ENCODE measurements at regions not wholly inside any gene's neighbourhood (a gene's known extent, or its start where the extent isn't known, plus 50 kb on each side); places are given as distances from the start of the nearest gene placed in this dataset.

DNA sequence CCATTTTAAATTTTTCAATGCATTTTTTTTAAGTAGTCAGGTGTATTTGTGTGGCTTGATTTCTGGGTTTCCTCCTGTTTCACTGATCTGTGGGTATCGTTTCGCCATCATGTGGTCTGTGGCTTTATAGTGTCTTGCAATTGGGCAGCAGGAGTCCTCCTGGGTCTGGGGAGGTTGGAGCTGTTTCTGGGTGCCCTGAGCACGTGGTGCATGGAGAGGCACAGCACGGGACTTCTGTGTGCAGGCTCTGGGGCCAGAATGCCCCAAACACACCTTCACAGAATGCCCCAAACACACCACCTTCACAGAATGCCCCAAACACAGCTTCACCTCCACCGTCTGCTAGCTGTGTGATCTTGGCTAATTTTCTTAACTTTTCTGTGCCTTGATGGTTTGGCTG, 82.6 kb upstream of the COL5A1 start:
- Mint-ChIP-seq H3K27me3 (peaks cover 5% of the 10 kb centered on the region), H3K9me3 (peaks cover 0 to 4% (median 3%) of the 10 kb centered on the region in 7 donors), H3K27ac (no peak overlapping the region), H3K4me1 (peaks cover 0 to 5% (median 2%) of the 10 kb centered on the region in 4 donors), H3K36me3 (no peaks in the 10 kb centered on the region), H3K4me3 (no peak overlapping the region)
- H3K4me1 ChIP-seq (ENCODE audit: control insufficient read depth, insufficient read depth, low read length, poor library complexity, severe bottlenecking): no peaks in the 10 kb centered on the region
- DNase-seq: no peak
- no peaks in the 10 kb centered on the region for H3K27me3 ChIP-seq (ENCODE audit: control insufficient read depth, insufficient read depth, low read length)
- no peak overlapping the region for H3K27ac ChIP-seq (ENCODE audit: insufficient read depth, low read length, poor library complexity, severe bottlenecking)
- no peak for ATAC-seq (ENCODE audit: low read depth in 2 of 2)
- no peak overlapping the region for H3K4me3 ChIP-seq (ENCODE audit: low read depth, low read length)
- no peaks in the 10 kb centered on the region for H3K36me3 ChIP-seq (ENCODE audit: control insufficient read depth, insufficient read depth, low read length)
- H3K9me3 ChIP-seq (ENCODE audit: control insufficient read depth in 2 of 2, low read length in 2 of 2): no peaks in the 10 kb centered on the region

GRCh38 chr9:134560206-134560605, 81.4 kb upstream of the COL5A1 start:
- peaks cover 0 to 5% (median 2%) of the 10 kb centered on the region in 4 donors for H3K4me1 Mint-ChIP-seq
- Histone ChIP-seq H3K36me3 (ENCODE audit: control insufficient read depth, insufficient read depth, low read length) (no peaks in the 10 kb centered on the region), H3K27me3 (ENCODE audit: control insufficient read depth, insufficient read depth, low read length) (no peaks in the 10 kb centered on the region), H3K9me3 (ENCODE audit: control insufficient read depth in 2 of 2, low read length in 2 of 2) (no peaks in the 10 kb centered on the region), H3K4me1 (ENCODE audit: control insufficient read depth, insufficient read depth, low read length, poor library complexity, severe bottlenecking) (no peaks in the 10 kb centered on the region), H3K4me3 (ENCODE audit: low read depth, low read length) (no peak overlapping the region), H3K27ac (ENCODE audit: insufficient read depth, low read length, poor library complexity, severe bottlenecking) (no peak overlapping the region)
- H3K27me3 Mint-ChIP-seq: peaks cover 5% of the 10 kb centered on the region
- DNase-seq (no peak), ATAC-seq (ENCODE audit: low read depth in 2 of 2) (no peak)
- no peak overlapping the region for H3K27ac Mint-ChIP-seq
- no peaks in the 10 kb centered on the region for H3K36me3 Mint-ChIP-seq
- H3K9me3 Mint-ChIP-seq: peaks cover 0 to 4% (median 3%) of the 10 kb centered on the region in 7 donors
- no peak overlapping the region for H3K4me3 Mint-ChIP-seq

- peaks cover 5% of the 10 kb centered on the region for H3K27me3 Mint-ChIP-seq
- H3K4me3 ChIP-seq (ENCODE audit: low read depth, low read length): no peak overlapping the region
- H3K9me3 ChIP-seq (ENCODE audit: control insufficient read depth in 2 of 2, low read length in 2 of 2): no peaks in the 10 kb centered on the region
- H3K4me3 Mint-ChIP-seq: no peak overlapping the region
- H3K9me3 Mint-ChIP-seq: peaks cover 0 to 6% (median 3%) of the 10 kb centered on the region in 7 donors
- peaks cover 0 to 5% (median 2%) of the 10 kb centered on the region in 4 donors for H3K4me1 Mint-ChIP-seq
- no peaks in the 10 kb centered on the region for H3K36me3 ChIP-seq (ENCODE audit: control insufficient read depth, insufficient read depth, low read length)
- no peak for DNase-seq
- H3K27me3 ChIP-seq (ENCODE audit: control insufficient read depth, insufficient read depth, low read length): no peaks in the 10 kb centered on the region
- ATAC-seq (ENCODE audit: low read depth in 2 of 2): no peak
- no peaks in the 10 kb centered on the region for H3K36me3 Mint-ChIP-seq
- no peak overlapping the region for H3K27ac Mint-ChIP-seq
- H3K4me1 ChIP-seq (ENCODE audit: control insufficient read depth, insufficient read depth, low read length, poor library complexity, severe bottlenecking): no peaks in the 10 kb centered on the region
- no peak overlapping the region for H3K27ac ChIP-seq (ENCODE audit: insufficient read depth, low read length, poor library complexity, severe bottlenecking)
These were observed 80.9 kb upstream of the COL5A1 start for GRCh38 chr9:134560654-134561053.

DNA sequence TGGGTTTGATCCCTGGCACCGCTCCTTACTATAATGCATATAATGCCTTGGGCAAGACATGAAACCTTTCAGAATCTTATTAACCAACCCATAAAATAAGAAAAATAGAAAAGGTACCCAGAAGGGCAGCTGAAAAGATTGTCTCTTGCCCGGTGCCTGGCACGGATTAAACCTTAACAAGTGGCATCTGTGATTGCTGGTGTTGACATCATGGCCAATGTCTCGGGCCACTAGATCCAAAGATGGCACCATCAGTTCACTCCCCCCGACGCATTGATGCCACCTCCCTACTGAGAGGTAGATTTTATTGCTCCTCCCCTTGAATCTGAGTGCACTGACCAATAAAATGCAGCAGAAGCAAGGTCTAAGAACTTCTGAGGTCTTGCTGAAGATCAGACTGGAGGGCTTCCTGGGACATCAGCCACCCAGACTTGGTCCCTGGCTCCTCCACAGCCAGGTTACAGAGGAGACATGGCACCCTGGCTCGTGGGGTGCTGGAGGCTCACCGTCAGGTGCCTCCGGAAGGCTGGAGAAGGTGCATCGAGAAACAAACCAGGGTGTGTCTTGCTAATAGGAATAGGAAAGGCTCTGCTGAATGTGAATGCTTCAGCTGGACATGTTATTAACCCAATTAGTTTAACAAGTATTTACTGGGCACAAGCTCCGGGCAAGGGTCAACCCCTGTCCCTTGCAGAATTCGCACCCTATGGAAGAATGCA, 80.0 kb upstream of the COL5A1 start:
- Histone ChIP-seq H3K36me3 (ENCODE audit: control insufficient read depth, insufficient read depth, low read length) (no peaks in the 10 kb centered on the region), H3K4me1 (ENCODE audit: control insufficient read depth, insufficient read depth, low read length, poor library complexity, severe bottlenecking) (no peaks in the 10 kb centered on the region), H3K27ac (ENCODE audit: insufficient read depth, low read length, poor library complexity, severe bottlenecking) (no peak overlapping the region), H3K9me3 (ENCODE audit: control insufficient read depth in 2 of 2, low read length in 2 of 2) (peaks cover 0 to under 1% of the 10 kb centered on the region in 2 experiments), H3K27me3 (ENCODE audit: control insufficient read depth, insufficient read depth, low read length) (no peaks in the 10 kb centered on the region), H3K4me3 (ENCODE audit: low read depth, low read length) (no peak overlapping the region)
- peaks cover 5% of the 10 kb centered on the region for H3K27me3 Mint-ChIP-seq
- DNase-seq (no peak), ATAC-seq (ENCODE audit: low read depth in 2 of 2) (no peak)
- peaks cover 0 to 6% (median 3%) of the 10 kb centered on the region in 7 donors for H3K9me3 Mint-ChIP-seq
- H3K4me3 Mint-ChIP-seq: no peak overlapping the region
- peaks cover 0 to 5% (median 2%) of the 10 kb centered on the region in 4 donors for H3K4me1 Mint-ChIP-seq
- no peaks in the 10 kb centered on the region for H3K36me3 Mint-ChIP-seq
- no peak overlapping the region for H3K27ac Mint-ChIP-seq

- Mint-ChIP-seq H3K4me1 (peaks cover 0 to 5% (median 2%) of the 10 kb centered on the region in 4 donors), H3K36me3 (no peaks in the 10 kb centered on the region), H3K9me3 (peaks cover 0 to 8% (median 3%) of the 10 kb centered on the region in 7 donors), H3K27ac (no peak overlapping the region), H3K27me3 (peaks cover 5% of the 10 kb centered on the region), H3K4me3 (no peak overlapping the region)
- H3K9me3 ChIP-seq (ENCODE audit: control insufficient read depth in 2 of 2, low read length in 2 of 2): peaks cover 0 to 6% of the 10 kb centered on the region in 2 experiments
- no peak overlapping the region for H3K27ac ChIP-seq (ENCODE audit: insufficient read depth, low read length, poor library complexity, severe bottlenecking)
- ATAC-seq (ENCODE audit: low read depth in 2 of 2) (no peak), DNase-seq (no peak)
- H3K4me1 ChIP-seq (ENCODE audit: control insufficient read depth, insufficient read depth, low read length, poor library complexity, severe bottlenecking): no peaks in the 10 kb centered on the region
- H3K27me3 ChIP-seq (ENCODE audit: control insufficient read depth, insufficient read depth, low read length): no peaks in the 10 kb centered on the region
- H3K4me3 ChIP-seq (ENCODE audit: low read depth, low read length): no peak overlapping the region
- no peaks in the 10 kb centered on the region for H3K36me3 ChIP-seq (ENCODE audit: control insufficient read depth, insufficient read depth, low read length)
These were observed 79.3 kb upstream of the COL5A1 start for GRCh38 chr9:134562146-134562849.

- ATAC-seq (ENCODE audit: low read depth in 2 of 2): no peak
- Histone ChIP-seq H3K9me3 (ENCODE audit: control insufficient read depth in 2 of 2, low read length in 2 of 2) (peaks cover 0 to 6% of the 10 kb centered on the region in 2 experiments), H3K27ac (ENCODE audit: insufficient read depth, low read length, poor library complexity, severe bottlenecking) (no peak overlapping the region), H3K36me3 (ENCODE audit: control insufficient read depth, insufficient read depth, low read length) (no peaks in the 10 kb centered on the region), H3K4me1 (ENCODE audit: control insufficient read depth, insufficient read depth, low read length, poor library complexity, severe bottlenecking) (no peaks in the 10 kb centered on the region), H3K27me3 (ENCODE audit: control insufficient read depth, insufficient read depth, low read length) (no peaks in the 10 kb centered on the region), H3K4me3 (ENCODE audit: low read depth, low read length) (no peak overlapping the region)
- Mint-ChIP-seq H3K4me1 (peaks cover 0 to 5% (median 2%) of the 10 kb centered on the region in 4 donors), H3K4me3 (no peak overlapping the region), H3K27me3 (peaks cover 5% of the 10 kb centered on the region), H3K27ac (no peak overlapping the region), H3K36me3 (no peaks in the 10 kb centered on the region), H3K9me3 (peaks cover 0 to 10% (median 4%) of the 10 kb centered on the region in 7 donors)
- DNase-seq: no peak
These were observed 78.2 kb upstream of the COL5A1 start for GRCh38 chr9:134563397-134563796.

- ATAC-seq (ENCODE audit: low read depth in 2 of 2): no peak
- H3K27ac ChIP-seq (ENCODE audit: insufficient read depth, low read length, poor library complexity, severe bottlenecking): no peak overlapping the region
- no peaks in the 10 kb centered on the region for H3K27me3 ChIP-seq (ENCODE audit: control insufficient read depth, insufficient read depth, low read length)
- Mint-ChIP-seq H3K27me3 (peaks cover 5% of the 10 kb centered on the region), H3K27ac (no peak overlapping the region), H3K36me3 (no peaks in the 10 kb centered on the region), H3K4me1 (peaks cover 0 to 5% (median 2%) of the 10 kb centered on the region in 4 donors), H3K4me3 (no peak overlapping the region), H3K9me3 (peaks cover 0 to 10% (median 4%) of the 10 kb centered on the region in 7 donors)
- peaks cover 0 to 6% of the 10 kb centered on the region in 2 experiments for H3K9me3 ChIP-seq (ENCODE audit: control insufficient read depth in 2 of 2, low read length in 2 of 2)
- H3K36me3 ChIP-seq (ENCODE audit: control insufficient read depth, insufficient read depth, low read length): no peaks in the 10 kb centered on the region
- no peak overlapping the region for H3K4me3 ChIP-seq (ENCODE audit: low read depth, low read length)
- no peak for DNase-seq
- no peaks in the 10 kb centered on the region for H3K4me1 ChIP-seq (ENCODE audit: control insufficient read depth, insufficient read depth, low read length, poor library complexity, severe bottlenecking)
These were observed 77.0 kb upstream of the COL5A1 start for GRCh38 chr9:134564431-134565170.

All from CD4-positive, CD25-positive, alpha-beta regulatory T cell (primary cell).